Caco-2 (cell line): ENCODE measurements at regions not wholly inside any gene's neighbourhood (a gene's known extent, or its start where the extent isn't known, plus 50 kb on each side); places are given as distances from the start of the nearest gene placed in this dataset.

Experiments used
- BruUV-seq: library from RNA; stranded (reverse); fragments of 400-500 nt; replicated peaks from 2 replicates; lab custom pipeline; 2021; lab: Mats Ljungman, UMichigan
- CTCF ChIA-PET: fragments of 300-600 bp; sonication (Branson Sonifier 250); formaldehyde crosslinking; loops from one replicate; lab custom pipeline; 2022; ENCODE audit warnings: antibody characterized with exemption; lab: Charles Lee
- POLR2A ChIA-PET: fragments of 300-600 bp; sonication (Branson Sonifier 250); formaldehyde crosslinking; loops from one replicate; lab custom pipeline; 2022; ENCODE audit warnings: antibody characterized with exemption; lab: Charles Lee
- DNase-seq, 2 experiments: peaks; one replicate each; pipeline versions ENCODE4 v3.0.0 to v3.0.0-alpha.2; 2020 to 2022
- H3K27me3 ChIP-seq: replicated peaks from 2 replicates; pipeline ENCODE4 v1.6.0; 2011; ENCODE audit warnings: low read length; ENCODE audit not compliant: control insufficient read depth, insufficient read depth
- H3K36me3 ChIP-seq: 2 replicates; pipeline ENCODE4 v1.5.1; 2011; ENCODE audit warnings: low read length; ENCODE audit not compliant: control insufficient read depth, insufficient read depth
- H3K4me1 ChIP-seq: fragments of 250-450 bp; sonication (Bioruptor Pico); 2 replicates; pipeline ENCODE4 v1.5.1; 2020; ENCODE audit warnings: mild to moderate bottlenecking
- H3K4me3 ChIP-seq: 2 replicates; pipeline ENCODE4 v1.5.1; 2011; ENCODE audit warnings: low read depth, mild to moderate bottlenecking, control low read depth, low read length
- H3K9me3 ChIP-seq: fragments of 250-450 bp; sonication (Bioruptor Pico); 2 replicates; pipeline ENCODE4 v1.5.1; 2020; ENCODE audit warnings: mild to moderate bottlenecking, moderate library complexity
- H3K27ac Mint-ChIP-seq: one replicate; pipeline ENCODE4 v1.8.0; 2022; ENCODE audit warnings: mixed read lengths; ENCODE audit not compliant: unreplicated experiment
- H3K27me3 Mint-ChIP-seq: one replicate; pipeline ENCODE4 v1.8.0; 2022; ENCODE audit warnings: mixed read lengths; ENCODE audit not compliant: insufficient read depth, unreplicated experiment
- H3K36me3 Mint-ChIP-seq: one replicate; pipeline ENCODE4 v1.8.0; 2022; ENCODE audit warnings: mild to moderate bottlenecking, mixed read lengths; ENCODE audit not compliant: insufficient read depth, unreplicated experiment
- H3K4me1 Mint-ChIP-seq: one replicate; pipeline ENCODE4 v1.8.0; 2022; ENCODE audit warnings: low read depth, mixed read lengths; ENCODE audit not compliant: unreplicated experiment
- H3K4me3 Mint-ChIP-seq: one replicate; pipeline ENCODE4 v1.8.0; 2022; ENCODE audit warnings: mild to moderate bottlenecking, moderate library complexity, mixed read lengths; ENCODE audit not compliant: unreplicated experiment
- H3K9me3 Mint-ChIP-seq: one replicate; pipeline ENCODE4 v1.8.0; 2022; ENCODE audit warnings: mixed read lengths; ENCODE audit not compliant: unreplicated experiment
- CTCF ChIP-seq, 2 experiments: fragments of 200-600 bp in 1 of 2; IDR thresholded peaks; 1 replicate in 1 of 2; 2 replicates in 1 of 2; pipeline versions ENCODE4 v1.5.1 to v1.8.0; 2011 to 2022; ENCODE audit warnings: antibody characterized with exemption in 1 of 2, control low read depth in 1 of 2, inconsistent platforms in 1 of 2, low read depth in 1 of 2, low read length in 1 of 2, mild to moderate bottlenecking in 1 of 2, moderate library complexity in 1 of 2; ENCODE audit not compliant: insufficient read depth in 1 of 2, severe bottlenecking in 1 of 2, unreplicated experiment in 1 of 2
- intact Hi-C: fragments of 100-400 bp; cut with micrococcal nuclease; formaldehyde crosslinking; loops from one replicate; pipeline ENCODE4 v1.10.0; 2022; ENCODE audit not compliant: unreplicated experiment

- Histone ChIP-seq H3K4me3 (no peak overlapping the region), H3K9me3 (no peaks in the 10 kb centered on the region), H3K36me3 (no peaks in the 10 kb centered on the region), H3K27me3 (no peaks in the 10 kb centered on the region), H3K4me1 (no peaks in the 10 kb centered on the region)
- Mint-ChIP-seq H3K9me3 (peaks cover 10% of the 10 kb centered on the region), H3K4me1 (no peaks in the 10 kb centered on the region), H3K36me3 (no peaks in the 10 kb centered on the region), H3K27me3 (no peaks in the 10 kb centered on the region), H3K4me3 (no peak overlapping the region), H3K27ac (no peak overlapping the region)
- CTCF ChIA-PET: no interaction called here
- BruUV-seq: no TSS peak
- no peak for TF ChIP-seq CTCF (IDR thresholded peaks at IDR 0.05; ENCODE audit: insufficient read depth in 1 of 2, low read depth in 1 of 2, low read length in 1 of 2, severe bottlenecking in 1 of 2, unreplicated experiment in 1 of 2)
- DNase-seq: no peak
- intact Hi-C loops: no loop called here
- POLR2A ChIA-PET: no interaction called here
Measured at GRCh38 chr15:95362306-95362705, 968.2 kb upstream of the NR2F2 start.

DNA sequence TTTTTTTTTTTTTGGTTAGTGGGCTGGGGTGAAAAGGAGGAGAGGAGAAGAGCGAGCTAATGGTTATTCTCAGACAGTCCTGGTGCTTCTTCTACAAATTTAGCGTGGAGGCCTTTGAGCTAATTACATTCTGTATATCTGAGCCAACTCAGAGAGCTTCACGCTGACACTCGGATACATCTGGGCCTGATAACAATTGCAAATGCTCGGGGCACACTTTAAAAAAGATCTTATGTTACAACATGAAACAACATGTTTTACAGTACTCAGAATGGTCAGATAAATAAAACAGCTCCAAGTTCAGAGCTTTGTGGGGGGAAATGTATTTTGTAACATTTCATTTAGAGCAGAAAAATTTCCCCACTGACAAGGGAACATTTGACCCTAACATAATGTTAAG is 966.9 kb upstream of the NR2F2 start:
- H3K27me3 Mint-ChIP-seq: no peaks in the 10 kb centered on the region
- no peaks in the 10 kb centered on the region for H3K36me3 Mint-ChIP-seq
- H3K9me3 Mint-ChIP-seq: peaks cover 10% of the 10 kb centered on the region
- BruUV-seq: no TSS peak
- no peak overlapping the region for H3K4me3 ChIP-seq
- intact Hi-C loops: no loop called here
- H3K27ac Mint-ChIP-seq: no peak overlapping the region
- POLR2A ChIA-PET: no interaction called here
- H3K4me1 Mint-ChIP-seq: no peaks in the 10 kb centered on the region
- H3K9me3 ChIP-seq: no peaks in the 10 kb centered on the region
- no peak overlapping the region for H3K4me3 Mint-ChIP-seq
- no peak for DNase-seq
- CTCF ChIA-PET: no interaction called here
- H3K36me3 ChIP-seq: no peaks in the 10 kb centered on the region
- no peaks in the 10 kb centered on the region for H3K4me1 ChIP-seq
- no peak for TF ChIP-seq CTCF (IDR thresholded peaks at IDR 0.05; ENCODE audit: insufficient read depth in 1 of 2, low read depth in 1 of 2, low read length in 1 of 2, severe bottlenecking in 1 of 2, unreplicated experiment in 1 of 2)
- H3K27me3 ChIP-seq: no peaks in the 10 kb centered on the region

GRCh38 chr15:95365511-95366107 is 964.9 kb upstream of the NR2F2 start:
- Histone ChIP-seq H3K27me3 (no peaks in the 10 kb centered on the region), H3K4me1 (no peaks in the 10 kb centered on the region), H3K36me3 (no peaks in the 10 kb centered on the region), H3K4me3 (no peak overlapping the region), H3K9me3 (no peaks in the 10 kb centered on the region)
- Mint-ChIP-seq H3K9me3 (peaks cover 10% of the 10 kb centered on the region), H3K36me3 (no peaks in the 10 kb centered on the region), H3K27me3 (no peaks in the 10 kb centered on the region), H3K4me1 (no peaks in the 10 kb centered on the region), H3K27ac (no peak overlapping the region), H3K4me3 (no peak overlapping the region)
- intact Hi-C loops: no loop called here
- no peak for TF ChIP-seq CTCF (IDR thresholded peaks at IDR 0.05; ENCODE audit: insufficient read depth in 1 of 2, low read depth in 1 of 2, low read length in 1 of 2, severe bottlenecking in 1 of 2, unreplicated experiment in 1 of 2)
- no peak for DNase-seq
- POLR2A ChIA-PET: no interaction called here
- BruUV-seq: no TSS peak
- CTCF ChIA-PET: no interaction called here
